CD4-positive, alpha-beta T cell treated with Interleukin-15 for 1 hour (primary cell): ENCODE measurements at regions not wholly inside any gene's neighbourhood (a gene's known extent, or its start where the extent isn't known, plus 50 kb on each side); places are given as distances from the start of the nearest gene placed in this dataset.
A peak's percentile ranks its signal among the peaks of the same experiment; 100 is the strongest.

Source experiments
- DNase-seq: peaks from one replicate; pipeline ENCODE4 v3.0.0-alpha.2; 2020

- no peak for DNase-seq
Measured at GRCh38 chr12:3987571-3987970, 114.4 kb upstream of the PARP11 start.

GRCh38 chr12:3980504-3981272, 107.5 kb upstream of the PARP11 start:
- no peak for DNase-seq

DNA sequence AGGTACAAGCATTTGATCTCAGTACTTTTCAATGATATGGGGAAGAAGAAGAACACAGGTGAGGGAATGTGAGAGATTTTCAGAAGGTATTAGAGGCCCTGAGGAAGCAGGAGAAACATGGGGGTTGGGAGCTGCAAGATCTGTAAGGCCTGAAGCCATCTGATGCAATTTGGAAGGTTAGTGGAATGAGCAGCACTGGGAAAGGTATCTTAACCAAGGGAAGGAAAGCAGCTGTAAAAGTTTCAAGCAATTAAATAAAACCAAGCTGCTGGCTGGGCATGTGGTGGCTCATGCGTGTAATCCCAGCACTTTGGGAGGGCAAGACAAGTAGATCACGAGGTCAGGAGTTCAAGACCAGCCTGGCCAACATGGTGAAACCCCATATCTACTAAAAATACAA, 104.4 kb upstream of the PARP11 start:
- DNase-seq: no peak

GRCh38 chr12:3976351-3976938, 103.2 kb upstream of the PARP11 start:
- no peak for DNase-seq

GRCh38 chr12:3975652-3976051, 102.5 kb upstream of the PARP11 start:
- no peak for DNase-seq

GRCh38 chr12:3974883-3975282, 101.7 kb upstream of the PARP11 start:
- no peak for DNase-seq

DNA sequence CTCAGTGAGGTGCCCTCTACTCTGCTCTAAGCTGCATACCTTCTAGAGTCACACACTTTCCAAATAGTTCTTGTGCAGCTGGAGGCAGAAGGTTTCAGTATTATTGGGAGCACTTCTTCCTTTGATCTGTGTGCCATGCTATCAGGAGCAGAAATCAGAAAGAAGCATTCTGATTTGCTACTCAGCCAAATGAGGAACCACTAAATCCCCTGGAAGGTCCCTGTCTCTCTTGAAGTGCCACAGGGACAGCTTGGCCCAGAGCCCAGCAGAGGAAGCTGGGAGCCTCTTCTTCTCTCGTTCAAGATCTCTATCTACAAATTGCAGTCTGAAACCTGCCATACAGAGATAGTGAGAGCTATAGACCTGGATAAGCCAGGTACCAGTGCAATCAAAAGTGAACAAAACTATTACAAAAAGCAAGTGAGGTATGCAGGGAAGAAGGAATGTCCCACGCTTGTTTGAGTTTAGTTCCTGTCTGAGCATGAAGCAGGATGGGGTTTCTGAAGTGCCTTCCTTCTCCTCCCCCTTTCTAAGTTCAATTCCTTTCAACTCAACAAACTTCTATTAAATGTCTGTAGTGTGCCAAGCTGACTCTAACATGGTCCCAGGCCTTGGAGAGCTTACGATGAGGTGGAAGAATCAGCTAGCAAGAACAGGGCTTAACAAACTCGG, 100.9 kb upstream of the PARP11 start:
- DNase-seq: no peak

DNA sequence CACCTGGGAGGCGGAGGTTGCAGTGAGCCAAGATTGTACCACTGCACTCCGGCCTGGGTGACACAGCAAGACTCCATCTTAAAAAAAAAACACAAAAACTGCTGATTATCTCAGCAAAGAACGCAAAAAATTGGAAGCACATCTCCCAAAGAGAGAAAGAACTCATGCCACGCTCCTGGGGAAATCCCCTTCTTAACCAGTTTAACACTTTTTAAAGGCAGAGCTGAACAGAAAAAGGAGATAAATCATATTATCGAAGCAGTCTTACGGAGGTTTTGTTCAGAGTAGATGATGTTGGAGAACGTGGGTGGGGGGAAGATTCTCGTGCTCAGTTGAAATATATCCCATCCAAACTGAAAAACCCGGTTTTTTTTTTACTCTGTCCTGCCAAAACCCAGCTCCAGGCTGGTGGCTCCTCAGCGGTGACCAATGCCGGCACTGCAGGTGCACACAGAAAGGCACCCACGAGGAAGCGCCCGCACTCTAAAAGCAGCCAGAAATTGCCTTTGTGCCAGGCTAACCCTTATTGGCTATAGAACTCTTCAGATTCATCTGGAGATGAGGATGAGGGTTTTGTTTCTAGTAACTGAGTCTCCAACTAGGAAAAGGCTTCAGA, 100.2 kb upstream of the PARP11 start:
- no peak for DNase-seq

GRCh38 chr12:3972576-3972975, 99.4 kb upstream of the PARP11 start:
- no peak for DNase-seq

DNA sequence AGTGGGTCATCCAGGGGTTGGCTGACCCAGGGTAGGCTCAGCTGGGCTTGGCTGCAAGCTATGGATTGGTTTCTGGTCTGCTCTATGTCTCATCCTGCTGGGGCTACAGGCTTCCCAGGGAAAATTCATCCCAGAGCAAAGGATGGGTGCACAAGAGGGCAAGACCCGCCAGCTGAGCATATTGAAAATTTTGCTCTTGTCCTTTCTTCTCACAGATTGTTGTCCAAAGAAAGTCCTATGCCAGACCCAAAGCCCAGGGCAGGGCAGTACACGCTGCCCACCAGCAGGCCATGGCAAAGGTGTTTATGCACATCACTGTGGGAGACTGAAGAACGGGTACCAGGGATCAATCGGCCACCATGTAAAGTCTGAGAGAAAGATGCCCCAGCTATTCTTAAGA, 95.3 kb upstream of the PARP11 start:
- DNase-seq: no peak

DNA sequence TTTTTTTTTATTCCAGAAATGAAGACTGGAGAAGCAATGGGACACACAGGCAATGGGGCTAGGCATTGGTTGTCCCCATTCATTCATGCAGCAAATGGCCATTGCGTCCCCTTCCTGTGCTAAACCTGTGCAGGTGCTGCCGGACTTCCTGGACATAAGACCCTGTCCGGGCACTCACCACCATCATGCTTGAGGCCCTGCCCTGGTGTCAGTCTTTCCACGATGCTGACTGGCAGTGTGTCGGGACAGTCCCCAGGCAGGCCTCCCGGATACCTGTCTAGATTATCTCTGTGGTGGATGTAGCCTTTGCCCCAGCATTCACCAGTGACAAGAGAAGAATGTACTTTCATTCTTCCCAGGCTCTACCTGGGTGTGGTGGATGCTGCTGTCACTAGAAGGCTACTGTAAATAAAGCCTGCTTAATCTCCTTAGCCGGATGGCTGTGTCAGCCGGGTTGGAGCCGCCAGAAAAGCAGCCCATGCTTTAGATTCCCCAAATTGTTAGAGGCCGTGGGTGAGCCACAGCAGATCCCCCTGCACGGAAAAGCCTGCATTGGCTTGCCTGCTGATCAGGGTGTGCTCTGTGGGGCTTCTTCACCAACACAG, 94.5 kb upstream of the PARP11 start:
- no peak for DNase-seq

DNA sequence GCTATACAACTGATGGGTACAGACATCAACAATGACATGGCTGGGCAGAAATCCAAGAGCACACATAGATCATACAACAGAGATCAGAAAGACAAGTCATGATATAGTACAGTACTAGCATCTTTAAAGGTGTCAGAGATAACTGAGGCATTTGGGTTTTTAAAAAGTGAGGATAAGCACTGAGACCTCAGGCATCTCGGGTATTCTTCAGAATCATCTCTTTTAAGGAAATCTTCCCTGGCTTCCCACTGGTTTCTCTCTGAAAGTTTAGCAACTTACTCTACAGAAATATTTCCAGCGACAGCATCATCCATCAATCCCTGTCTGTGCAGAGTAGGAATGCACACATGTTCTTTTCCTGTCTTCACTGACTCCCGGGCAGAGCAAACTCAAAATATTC, 93.2 kb upstream of the PARP11 start:
- DNase-seq: no peak

GRCh38 chr12:3965046-3965445, 91.8 kb upstream of the PARP11 start:
- DNase-seq: no peak

DNA sequence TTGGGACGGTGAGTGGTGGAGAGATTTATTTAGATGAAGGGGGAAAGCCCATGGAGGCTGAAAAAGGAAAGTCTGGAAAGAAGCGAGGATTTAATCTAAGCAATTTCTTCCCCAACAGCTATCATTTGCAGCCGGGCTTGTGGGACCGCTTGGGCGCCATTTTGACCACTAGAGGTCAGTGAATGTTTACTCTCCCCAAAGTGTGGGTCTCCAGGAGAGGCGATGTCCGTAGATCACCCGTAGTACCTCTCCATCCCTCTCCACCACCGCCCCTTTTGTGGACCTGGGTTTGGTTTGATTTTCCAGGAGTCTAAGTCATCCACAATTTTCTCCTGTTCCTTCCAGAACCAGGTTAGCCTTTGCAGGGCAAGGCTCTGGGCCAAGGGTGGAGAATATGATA, 91.2 kb upstream of the PARP11 start:
- DNase-seq: no peak

DNA sequence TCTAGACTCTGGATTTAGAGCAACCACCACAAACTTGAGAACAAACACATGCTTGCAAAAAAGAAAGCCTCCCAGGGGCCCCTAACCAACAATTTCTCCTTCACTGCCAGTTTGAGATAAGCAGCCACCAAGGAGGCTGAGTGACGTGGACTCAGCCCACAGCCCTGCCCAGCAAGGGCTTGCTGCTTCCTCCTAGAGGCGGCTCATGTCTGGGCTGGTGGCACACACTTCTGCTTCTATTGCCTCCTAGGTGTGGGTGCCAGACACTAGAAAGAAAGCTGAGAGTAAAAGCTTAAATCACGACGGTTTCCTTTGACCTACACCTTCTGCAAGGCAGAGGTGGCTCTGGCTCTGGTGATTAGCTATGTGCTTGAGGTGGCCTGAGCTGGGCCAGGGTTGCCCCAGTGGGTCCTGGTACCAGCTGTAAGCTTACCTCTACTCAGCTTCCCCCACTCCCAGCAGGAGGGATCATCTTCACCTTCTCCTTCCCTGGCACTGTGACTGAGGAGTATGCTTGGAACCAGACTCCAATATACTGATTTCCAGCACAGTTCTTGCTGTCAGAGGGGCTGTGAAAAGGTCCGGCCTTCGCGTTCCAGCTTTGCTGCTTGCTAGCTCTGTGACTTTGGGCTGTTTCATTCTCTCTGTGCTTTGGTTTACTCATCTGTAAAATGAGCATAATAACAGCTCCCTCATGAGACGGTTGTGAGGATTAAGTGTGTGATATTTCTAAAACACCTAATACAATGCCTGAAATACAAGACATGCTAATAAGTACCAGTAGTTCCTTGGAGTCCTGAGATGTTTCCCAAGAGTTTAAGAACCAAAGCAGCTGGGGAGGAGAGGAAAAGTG, 89.7 kb upstream of the PARP11 start:
- peak; percentile 88 for DNase-seq

DNA sequence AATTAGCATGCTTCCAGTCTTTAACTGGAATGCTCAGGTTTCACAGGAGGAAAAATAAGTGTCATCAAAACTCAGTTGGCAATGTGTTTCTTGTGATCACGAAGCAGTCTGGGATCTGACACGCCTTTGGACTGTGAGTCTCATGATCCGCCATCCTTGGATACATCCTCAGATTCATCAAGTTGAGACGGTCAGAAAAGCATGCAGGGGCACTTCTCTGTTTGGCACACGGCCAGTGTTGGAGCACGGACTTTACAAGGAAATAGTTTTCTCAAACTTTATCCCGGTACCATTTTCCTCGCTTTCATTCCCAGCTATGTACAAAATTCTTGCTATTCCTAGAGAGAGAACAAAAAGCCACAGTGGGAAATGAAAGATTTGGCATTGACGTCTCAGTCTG, 88.4 kb upstream of the PARP11 start:
- DNase-seq: no peak

GRCh38 chr12:3959799-3960560, 86.8 kb upstream of the PARP11 start:
- no peak for DNase-seq

DNA sequence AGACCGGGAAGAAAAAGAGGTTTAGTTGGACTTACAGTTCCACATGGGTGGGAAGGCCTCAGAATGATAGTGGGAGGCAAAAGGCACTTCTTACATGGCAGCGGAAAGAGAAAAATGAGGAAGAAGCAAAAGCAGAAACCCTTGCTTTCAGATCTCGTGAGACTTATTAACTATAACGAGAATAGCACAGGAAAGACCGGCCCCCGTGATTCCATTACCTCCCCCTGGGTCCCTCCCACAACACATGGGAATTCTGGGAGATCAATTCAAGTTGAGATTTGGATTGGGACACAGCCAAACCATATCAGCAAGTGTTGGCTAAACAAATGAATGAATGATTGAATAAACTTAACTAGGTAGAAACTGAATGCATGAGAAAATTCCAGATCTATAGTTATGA, 85.3 kb upstream of the PARP11 start:
- no peak for DNase-seq

DNA sequence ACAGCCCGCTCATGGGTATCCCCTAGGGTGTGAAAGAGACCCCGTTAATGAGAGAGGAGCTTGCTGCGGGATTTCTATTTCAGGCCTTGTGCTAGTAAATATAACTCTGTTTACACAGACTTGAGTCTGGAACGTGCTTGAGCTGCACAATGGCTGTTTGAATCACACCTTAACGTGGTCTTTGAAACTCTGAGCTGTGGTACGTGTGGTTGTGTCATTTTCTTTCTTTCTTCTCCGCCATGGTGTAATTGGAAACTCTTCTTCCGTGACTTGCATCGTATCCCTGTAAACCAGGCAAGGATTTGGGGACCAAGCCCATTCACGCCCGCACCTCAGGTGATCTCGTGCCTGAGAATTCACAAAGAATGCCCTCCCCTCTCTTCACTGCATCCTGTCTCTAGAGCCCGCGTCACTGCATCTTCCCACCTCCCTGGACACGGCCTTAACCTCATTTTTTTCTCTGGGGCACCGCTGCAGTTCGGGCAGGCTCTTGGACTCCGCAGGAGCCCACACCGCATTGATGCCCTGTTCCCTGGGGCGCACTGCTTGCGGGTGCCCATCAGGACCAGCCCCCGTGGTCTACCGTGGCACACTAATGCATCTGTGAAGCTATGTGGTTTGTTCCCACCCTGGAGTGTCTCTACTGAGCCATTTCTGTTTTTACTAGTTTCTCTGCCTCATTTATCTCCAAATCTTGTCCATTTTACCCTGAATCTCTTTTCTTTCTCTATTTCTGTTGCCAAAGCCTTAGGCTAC, 78.4 kb upstream of the PARP11 start:
- no peak for DNase-seq

- DNase-seq: no peak
Measured at GRCh38 chr12:3950714-3951320, 77.6 kb upstream of the PARP11 start.

DNA sequence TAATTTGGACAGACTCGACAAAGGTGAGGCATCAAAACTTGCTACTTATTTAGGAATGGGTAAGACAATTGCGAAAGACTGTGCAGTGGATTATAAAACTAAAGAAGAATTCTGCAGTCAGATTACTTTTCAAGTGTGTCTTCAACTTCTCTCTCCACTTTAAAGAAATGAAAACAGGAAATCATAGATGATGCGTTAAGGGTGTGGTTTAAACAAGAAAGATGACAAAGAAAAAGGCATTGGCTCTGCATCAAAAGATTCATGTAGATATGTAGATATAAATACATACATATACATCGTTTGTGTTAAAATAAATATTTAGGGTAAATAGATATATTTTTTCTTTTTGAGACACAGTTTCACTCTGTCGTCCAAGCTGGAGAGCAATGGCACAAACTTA, 74.6 kb upstream of the PARP11 start:
- DNase-seq: no peak
